Stomach (tissue), 4 donors: ENCODE measurements at regions not wholly inside any gene's neighbourhood (a gene's known extent, or its start where the extent isn't known, plus 50 kb on each side); places are given as distances from the start of the nearest gene placed in this dataset.
"Not testable (repeated sequence)": the region's sequence is repeated elsewhere in the genome, so short reads cannot be mapped to it uniquely, and the experiment has no call there.

Source experiments
- POLR2AphosphoS5 ChIP-seq, 3 donors: sonication (generic); formaldehyde crosslinking; IDR thresholded peaks; one replicate each; pipeline ENCODE4 v1.6.1; 2016; ENCODE audit warnings: antibody characterized with exemption in 3 of 3
- TF ChIP-seq, protein P1 (sequence below), 7 experiments: fragments of 450-650 bp in 4 of 7; fragments of 200-600 bp in 3 of 7; sonication (generic) in 3 of 7; IDR thresholded peaks; one replicate each; pipeline ENCODE4 v1.5.1; 2016 to 2019; ENCODE audit warnings: antibody characterized with exemption in 7 of 7, control low read depth in 2 of 7, mild to moderate bottlenecking in 1 of 7

- TF ChIP-seq, protein P1, sequence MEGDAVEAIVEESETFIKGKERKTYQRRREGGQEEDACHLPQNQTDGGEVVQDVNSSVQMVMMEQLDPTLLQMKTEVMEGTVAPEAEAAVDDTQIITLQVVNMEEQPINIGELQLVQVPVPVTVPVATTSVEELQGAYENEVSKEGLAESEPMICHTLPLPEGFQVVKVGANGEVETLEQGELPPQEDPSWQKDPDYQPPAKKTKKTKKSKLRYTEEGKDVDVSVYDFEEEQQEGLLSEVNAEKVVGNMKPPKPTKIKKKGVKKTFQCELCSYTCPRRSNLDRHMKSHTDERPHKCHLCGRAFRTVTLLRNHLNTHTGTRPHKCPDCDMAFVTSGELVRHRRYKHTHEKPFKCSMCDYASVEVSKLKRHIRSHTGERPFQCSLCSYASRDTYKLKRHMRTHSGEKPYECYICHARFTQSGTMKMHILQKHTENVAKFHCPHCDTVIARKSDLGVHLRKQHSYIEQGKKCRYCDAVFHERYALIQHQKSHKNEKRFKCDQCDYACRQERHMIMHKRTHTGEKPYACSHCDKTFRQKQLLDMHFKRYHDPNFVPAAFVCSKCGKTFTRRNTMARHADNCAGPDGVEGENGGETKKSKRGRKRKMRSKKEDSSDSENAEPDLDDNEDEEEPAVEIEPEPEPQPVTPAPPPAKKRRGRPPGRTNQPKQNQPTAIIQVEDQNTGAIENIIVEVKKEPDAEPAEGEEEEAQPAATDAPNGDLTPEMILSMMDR (IDR thresholded peaks at IDR 0.05) = not testable (repeated sequence)
- TF ChIP-seq POLR2AphosphoS5 (IDR thresholded peaks at IDR 0.05) = not testable (repeated sequence)
Observed at GRCh38 chr21:20201323-20201722, 796.9 kb upstream of the NCAM2 start.
